ENCODE measurements at regions not wholly inside any gene's neighbourhood (a gene's known extent, or its start where the extent isn't known, plus 50 kb on each side); places are given as distances from the start of the nearest gene placed in this dataset.

GRCh38 chr18:55906536-55906935, 318.5 kb upstream of the TCF4 start:
- Histone ChIP-seq H2BK12ac (ENCODE audit: insufficient read length, low read depth, low read length) (no peak overlapping the region), H3K27me3 (ENCODE audit: insufficient read depth, low read length) (no peaks in the 10 kb centered on the region), H3K4me2 (ENCODE audit: insufficient read depth, insufficient read length, low read length) (no peak overlapping the region), H3K23me2 (ENCODE audit: insufficient read length, low read depth, low read length, poor library complexity, severe bottlenecking) (no peaks in the 10 kb centered on the region), H4K91ac (ENCODE audit: insufficient read length, low read depth, low read length) (no peak overlapping the region), H3K4me1 (ENCODE audit: insufficient read depth, low read length) (peaks cover 6% of the 10 kb centered on the region; the same call in 1 of the 2 replicates), H4K8ac (replicated peaks; ENCODE audit: insufficient read length, low read depth, low read length) (no peak overlapping the region), H2BK15ac (ENCODE audit: low read depth, low read length) (no peak overlapping the region), H4K5ac (ENCODE audit: insufficient read length, low read depth, low read length) (no peak overlapping the region), H3K9ac (ENCODE audit: extremely low read depth, insufficient read length, low read length) (no peak overlapping the region), H2BK5ac (ENCODE audit: insufficient read length, low read length) (no peak overlapping the region), H2BK20ac (ENCODE audit: low read depth, low read length, poor library complexity, severe bottlenecking) (no peak overlapping the region), H3K18ac (ENCODE audit: insufficient read length, low read depth, low read length) (no peak overlapping the region), H2AFZ (ENCODE audit: low read length) (no peak overlapping the region), H3K9me3 (ENCODE audit: control insufficient read depth, low read depth, low read length) (no peaks in the 10 kb centered on the region), H3T11ph (ENCODE audit: low read length) (no peak overlapping the region), H3K23ac (ENCODE audit: insufficient read length, low read depth, low read length) (no peak overlapping the region), H3K79me1 (ENCODE audit: insufficient read depth, low read depth, low read length, poor library complexity, severe bottlenecking) (no peaks in the 10 kb centered on the region), H3K14ac (ENCODE audit: insufficient read depth, low read length) (no peak overlapping the region), H3K4ac (ENCODE audit: low read depth, low read length) (no peak overlapping the region), H2BK120ac (ENCODE audit: low read depth, low read length, poor library complexity, severe bottlenecking) (no peak overlapping the region), H2AK5ac (ENCODE audit: insufficient read length, low read length) (no peak overlapping the region), H3K79me2 (ENCODE audit: insufficient read depth, low read length) (no peaks in the 10 kb centered on the region), H4K20me1 (ENCODE audit: control insufficient read depth, insufficient read depth, insufficient read length) (no peaks in the 10 kb centered on the region), H3K27ac (ENCODE audit: insufficient read length, low read depth, low read length) (no peak overlapping the region), H3K56ac (ENCODE audit: insufficient read length, low read depth, low read length) (no peak overlapping the region)
- Mint-ChIP-seq H3K4me3 (no peak overlapping the region), H3K36me3 (ENCODE audit: insufficient read depth in 1 of 3, low read depth in 3 of 3) (no peaks in the 10 kb centered on the region; a peak in 1 of 7 replicates), H3K9me3 (no peaks in the 10 kb centered on the region), H3K27ac (peak overlapping the region in 1 of 3 experiments; percentile 12; a peak in 1 of 7 replicates), H3K27me3 (ENCODE audit: low read depth) (no peaks in the 10 kb centered on the region), H3K4me1 (peaks cover 18 to 27% of the 10 kb centered on the region in 2 experiments)
- TF ChIP-seq CTCF (conservative IDR thresholded peaks at IDR 0.05) = no peak
- DNase-seq = no peak
- WGBS (ENCODE audit: extremely low coverage, insufficient read length, low lambda C conversion rate) = no CpG with 5 or more reads among the region's 2 CpGs
